ENCODE measurements at regions not wholly inside any gene's neighbourhood (a gene's known extent, or its start where the extent isn't known, plus 50 kb on each side); places are given as distances from the start of the nearest gene placed in this dataset.

GRCh38 chr22:47587361-47587760 is 824.9 kb downstream of the TBC1D22A start:
- Histone ChIP-seq H3K23ac (ENCODE audit: low read depth, low read length) (no peak overlapping the region), H2BK5ac (ENCODE audit: low read depth, low read length, poor library complexity, severe bottlenecking) (no peak overlapping the region), H4K91ac (ENCODE audit: insufficient read depth, low read depth, low read length) (no peak overlapping the region), H2BK20ac (ENCODE audit: low read depth, low read length) (no peak overlapping the region), H3K9ac (ENCODE audit: low read depth, low read length) (no peak overlapping the region), H4K8ac (ENCODE audit: low read depth in 2 of 2, low read length in 2 of 2) (no peak overlapping the region), H3K18ac (ENCODE audit: low read depth, low read length) (no peak overlapping the region), H2BK120ac (ENCODE audit: low read depth, low read length) (no peak overlapping the region), H3K9me3 (ENCODE audit: control insufficient read depth, insufficient read depth, low read length) (peaks cover 34% of the 10 kb centered on the region), H3K79me1 (ENCODE audit: low read depth in 1 of 2, low read length in 2 of 2) (no peaks in the 10 kb centered on the region), H3K56ac (ENCODE audit: extremely low read depth, insufficient read depth, low read length) (no peak overlapping the region), H4K20me1 (ENCODE audit: insufficient read depth, low read length) (no peaks in the 10 kb centered on the region), H3K14ac (replicated peaks; ENCODE audit: low read depth, low read length) (no peak overlapping the region), H2AK5ac (ENCODE audit: low read depth, low read length) (no peak overlapping the region), H2AK9ac (replicated peaks; ENCODE audit: low read depth, low read length, poor library complexity) (no peak overlapping the region), H2AFZ (replicated peaks; ENCODE audit: low read length, poor library complexity) (no peak overlapping the region), H3K4me1 (ENCODE audit: control insufficient read depth, insufficient read depth, low read length) (no peaks in the 10 kb centered on the region), H3K4me3 (ENCODE audit: insufficient read depth, low read depth, low read length) (no peak overlapping the region), H3K4me2 (ENCODE audit: low read depth, low read length) (no peak overlapping the region), H3K36me3 (ENCODE audit: control insufficient read depth, insufficient read depth, low read length) (no peaks in the 10 kb centered on the region), H3K27me3 (ENCODE audit: control insufficient read depth, insufficient read depth, low read length) (no peaks in the 10 kb centered on the region), H3K4ac (ENCODE audit: low read depth, low read length) (no peak overlapping the region), H2BK15ac (ENCODE audit: low read depth, low read length) (no peak overlapping the region), H3K9me1 (ENCODE audit: insufficient read depth, low read length) (no peaks in the 10 kb centered on the region), H3K27ac (ENCODE audit: insufficient read depth, low read length) (no peak overlapping the region), H4K5ac (ENCODE audit: low read depth, low read length) (no peak overlapping the region)
- DNase-seq (no peak), ATAC-seq (ENCODE audit: low read depth) (no peak)
- dilution Hi-C loops (cut with HindIII; ENCODE audit: low sequenced_read_pairs, unreplicated experiment) (no loop called here), in situ Hi-C loops (cut with MboI; ENCODE audit: low sequenced_read_pairs) (no loop called here), intact Hi-C loops (cut with micrococcal nuclease) (no loop called here)
- WGBS, 2 experiments (ENCODE audit: extremely low coverage in 2 of 2, insufficient read length in 1 of 2), result 60% methylated on average over 2 of the region's 7 CpGs; no CpG with 5 or more reads in 1 of the 2 experiments
- ChIA-PET POLR2A (ENCODE audit: unreplicated experiment) (no interaction called here), CTCF (no interaction called here)
- no TSS peak for BruUV-seq (replicated peaks)
- TF ChIP-seq CHD1 (IDR thresholded peaks at IDR 0.05; ENCODE audit: low read depth, low read length) (no peak), POLR2A (IDR thresholded peaks at IDR 0.05; ENCODE audit: low read depth, low read length) (no peak), RAD21 (IDR thresholded peaks at IDR 0.05; ENCODE audit: low read length) (no peak), CEBPB (IDR thresholded peaks at IDR 0.05; ENCODE audit: low read depth, low read length) (no peak), SMC3 (IDR thresholded peaks at IDR 0.05; ENCODE audit: low read depth, low read length) (no peak), FOS (IDR thresholded peaks at IDR 0.05; ENCODE audit: low read depth, low read length) (no peak), NFE2L2 (IDR thresholded peaks at IDR 0.05; ENCODE audit: low read depth, low read length) (no peak), MAZ (IDR thresholded peaks at IDR 0.05; ENCODE audit: borderline replicate concordance, low read depth, low read length) (no peak), BHLHE40 (IDR thresholded peaks at IDR 0.05; ENCODE audit: low read depth, low read length) (no peak), ELK1 (IDR thresholded peaks at IDR 0.05; ENCODE audit: borderline replicate concordance, low read depth, low read length) (no peak), RCOR1 (IDR thresholded peaks at IDR 0.05; ENCODE audit: insufficient replicate concordance, low read length) (no peak), USF2 (IDR thresholded peaks at IDR 0.05; ENCODE audit: low read depth, low read length) (no peak)

All from IMR-90 (cell line).